A673 (cell line): ENCODE measurements at regions not wholly inside any gene's neighbourhood (a gene's known extent, or its start where the extent isn't known, plus 50 kb on each side); places are given as distances from the start of the nearest gene placed in this dataset.

Experiments used
- EZH2 ChIP-seq: fragments of 200-600 bp; sonication (generic); IDR thresholded peaks from 2 replicates; pipeline ENCODE4 v1.6.1; 2017; ENCODE audit warnings: borderline replicate concordance, low read depth, mild to moderate bottlenecking, mixed read lengths, antibody characterized with exemption, low read length; ENCODE audit not compliant: poor library complexity, severe bottlenecking
- TF ChIP-seq, protein P1 (sequence below): fragments of 300-800, 200-600 bp; sonication (generic); conservative IDR thresholded peaks from 2 replicates; pipeline ENCODE4 v1.5.1; 2017; ENCODE audit warnings: low read depth, mild to moderate bottlenecking, antibody characterized with exemption, low read length, moderate library complexity, mixed read lengths

DNA sequence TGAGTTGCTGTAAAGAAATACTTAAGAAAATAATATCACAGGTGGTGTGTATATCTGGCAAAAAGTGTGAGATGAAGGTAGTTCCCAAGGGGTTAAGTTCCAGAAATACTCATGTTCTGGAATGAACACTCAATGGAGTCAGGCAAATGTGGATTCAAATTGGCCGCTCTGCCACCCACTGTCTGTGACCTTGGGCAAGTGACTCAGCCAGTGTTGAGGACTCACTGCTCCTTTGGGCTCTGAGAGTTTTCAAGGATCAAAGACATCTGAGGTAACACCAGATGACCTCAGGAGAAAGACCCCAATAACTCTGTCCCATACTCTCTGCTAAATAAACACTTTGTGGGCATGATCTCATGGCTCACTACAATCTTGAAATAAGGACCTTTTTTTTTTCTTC is 59.2 kb upstream of the EYA2 start:
- TF ChIP-seq, protein P1, sequence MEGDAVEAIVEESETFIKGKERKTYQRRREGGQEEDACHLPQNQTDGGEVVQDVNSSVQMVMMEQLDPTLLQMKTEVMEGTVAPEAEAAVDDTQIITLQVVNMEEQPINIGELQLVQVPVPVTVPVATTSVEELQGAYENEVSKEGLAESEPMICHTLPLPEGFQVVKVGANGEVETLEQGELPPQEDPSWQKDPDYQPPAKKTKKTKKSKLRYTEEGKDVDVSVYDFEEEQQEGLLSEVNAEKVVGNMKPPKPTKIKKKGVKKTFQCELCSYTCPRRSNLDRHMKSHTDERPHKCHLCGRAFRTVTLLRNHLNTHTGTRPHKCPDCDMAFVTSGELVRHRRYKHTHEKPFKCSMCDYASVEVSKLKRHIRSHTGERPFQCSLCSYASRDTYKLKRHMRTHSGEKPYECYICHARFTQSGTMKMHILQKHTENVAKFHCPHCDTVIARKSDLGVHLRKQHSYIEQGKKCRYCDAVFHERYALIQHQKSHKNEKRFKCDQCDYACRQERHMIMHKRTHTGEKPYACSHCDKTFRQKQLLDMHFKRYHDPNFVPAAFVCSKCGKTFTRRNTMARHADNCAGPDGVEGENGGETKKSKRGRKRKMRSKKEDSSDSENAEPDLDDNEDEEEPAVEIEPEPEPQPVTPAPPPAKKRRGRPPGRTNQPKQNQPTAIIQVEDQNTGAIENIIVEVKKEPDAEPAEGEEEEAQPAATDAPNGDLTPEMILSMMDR, result no peak
- TF ChIP-seq EZH2, result no peak
